ENCODE measurements at regions not wholly inside any gene's neighbourhood (a gene's known extent, or its start where the extent isn't known, plus 50 kb on each side); places are given as distances from the start of the nearest gene placed in this dataset.

DNA sequence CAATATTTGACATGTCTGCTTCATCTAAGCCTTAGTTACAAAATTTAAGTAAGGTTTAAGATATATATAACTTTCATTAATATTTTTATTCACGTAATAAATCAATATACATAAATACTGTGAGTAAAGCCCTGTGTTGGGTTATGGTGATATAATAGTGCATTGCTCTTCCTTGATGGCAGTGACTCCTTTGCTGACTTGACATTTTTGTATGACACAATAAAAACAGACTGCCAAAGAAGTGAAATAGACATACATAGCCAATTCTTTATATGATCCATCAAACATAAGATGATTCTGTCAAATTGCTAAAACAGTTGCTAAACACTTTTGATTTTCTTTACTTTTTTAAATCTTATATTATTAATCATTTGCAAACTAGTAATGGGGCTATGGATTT, 1518.2 kb downstream of the EFNA5 start:
- Histone ChIP-seq H3K4me2 (ENCODE audit: low read length) (no peak overlapping the region), H3K36me3 (ENCODE audit: insufficient read depth, low read length) (no peaks in the 10 kb centered on the region), H3K4me1 (ENCODE audit: control insufficient read depth, insufficient read depth, low read length) (no peaks in the 10 kb centered on the region), H3K9ac (ENCODE audit: low read depth, low read length) (no peak overlapping the region), H3K4me3 (ENCODE audit: low read length) (no peak overlapping the region), H3K9me3 (replicated peaks; ENCODE audit: low read length) (no peaks in the 10 kb centered on the region), H3K27me3 (ENCODE audit: control insufficient read depth, insufficient read depth, low read length) (no peaks in the 10 kb centered on the region)

- Histone ChIP-seq H3K36me3 (ENCODE audit: insufficient read depth, low read length) (no peaks in the 10 kb centered on the region), H3K27me3 (ENCODE audit: control insufficient read depth, insufficient read depth, low read length) (no peaks in the 10 kb centered on the region), H3K9me3 (replicated peaks; ENCODE audit: low read length) (no peaks in the 10 kb centered on the region), H3K9ac (ENCODE audit: low read depth, low read length) (no peak overlapping the region), H3K4me1 (ENCODE audit: control insufficient read depth, insufficient read depth, low read length) (no peaks in the 10 kb centered on the region), H3K4me3 (ENCODE audit: low read length) (no peak overlapping the region), H3K4me2 (ENCODE audit: low read length) (no peak overlapping the region)
These were observed 1528.6 kb downstream of the EFNA5 start for GRCh38 chr5:106142116-106142515.

DNA sequence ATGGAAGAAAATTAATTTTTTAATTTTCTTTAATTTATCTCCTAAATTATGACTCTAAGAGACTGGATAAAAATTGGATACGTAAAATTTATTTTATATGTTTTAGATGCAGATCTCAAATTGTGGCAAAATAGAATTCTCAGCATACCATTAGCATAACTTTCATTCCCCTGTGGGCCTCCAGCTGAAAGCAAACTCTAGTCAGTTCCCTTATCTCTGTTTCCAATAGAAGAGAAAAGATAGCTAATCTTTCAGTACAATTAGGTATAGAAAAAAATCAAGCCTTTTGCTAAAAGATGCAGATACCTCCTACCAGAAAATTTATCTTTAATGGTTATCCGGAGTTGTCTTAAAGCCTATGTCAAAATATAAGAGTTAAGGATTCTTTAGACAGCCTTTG, 1530.6 kb downstream of the EFNA5 start:
- Histone ChIP-seq H3K4me2 (ENCODE audit: low read length) (no peak overlapping the region), H3K4me3 (ENCODE audit: low read length) (no peak overlapping the region), H3K4me1 (ENCODE audit: control insufficient read depth, insufficient read depth, low read length) (no peaks in the 10 kb centered on the region), H3K36me3 (ENCODE audit: insufficient read depth, low read length) (no peaks in the 10 kb centered on the region), H3K9me3 (replicated peaks; ENCODE audit: low read length) (no peaks in the 10 kb centered on the region), H3K9ac (ENCODE audit: low read depth, low read length) (no peak overlapping the region), H3K27me3 (ENCODE audit: control insufficient read depth, insufficient read depth, low read length) (no peaks in the 10 kb centered on the region)

- Histone ChIP-seq H3K27me3 (ENCODE audit: control insufficient read depth, insufficient read depth, low read length) (no peaks in the 10 kb centered on the region), H3K36me3 (ENCODE audit: insufficient read depth, low read length) (no peaks in the 10 kb centered on the region), H3K4me2 (ENCODE audit: low read length) (no peak overlapping the region), H3K9ac (ENCODE audit: low read depth, low read length) (no peak overlapping the region), H3K9me3 (replicated peaks; ENCODE audit: low read length) (no peaks in the 10 kb centered on the region), H3K4me3 (ENCODE audit: low read length) (no peak overlapping the region), H3K4me1 (ENCODE audit: control insufficient read depth, insufficient read depth, low read length) (no peaks in the 10 kb centered on the region)
These were observed 1534.7 kb downstream of the EFNA5 start for GRCh38 chr5:106136061-106136460.

GRCh38 chr5:106135473-106135872, 1535.3 kb downstream of the EFNA5 start:
- Histone ChIP-seq H3K9me3 (replicated peaks; ENCODE audit: low read length) (no peaks in the 10 kb centered on the region), H3K36me3 (ENCODE audit: insufficient read depth, low read length) (no peaks in the 10 kb centered on the region), H3K4me1 (ENCODE audit: control insufficient read depth, insufficient read depth, low read length) (no peaks in the 10 kb centered on the region), H3K4me3 (ENCODE audit: low read length) (no peak overlapping the region), H3K9ac (ENCODE audit: low read depth, low read length) (no peak overlapping the region), H3K27me3 (ENCODE audit: control insufficient read depth, insufficient read depth, low read length) (no peaks in the 10 kb centered on the region), H3K4me2 (ENCODE audit: low read length) (no peak overlapping the region)

DNA sequence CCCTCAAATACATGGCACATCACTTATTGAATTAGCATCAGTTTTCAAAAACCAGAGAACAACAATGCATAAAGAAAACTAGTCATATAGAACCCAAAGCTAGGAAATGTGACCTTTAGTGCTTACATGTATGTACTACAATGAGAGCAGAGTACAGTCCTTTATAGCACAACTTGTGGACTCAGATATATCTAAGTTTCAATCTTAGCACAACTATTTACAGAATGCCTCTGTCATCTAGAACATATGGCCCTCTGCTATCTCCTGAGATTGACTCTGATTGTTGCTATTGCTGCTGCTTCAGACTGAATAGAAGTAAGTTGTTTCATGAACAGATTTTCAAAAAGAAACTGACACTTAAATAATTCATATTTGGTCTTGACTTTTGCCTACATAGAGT, 1536.2 kb downstream of the EFNA5 start:
- H3K4me3 ChIP-seq (ENCODE audit: low read length) = no peak overlapping the region
- H3K4me2 ChIP-seq (ENCODE audit: low read length) = no peak overlapping the region
- H3K36me3 ChIP-seq (ENCODE audit: insufficient read depth, low read length) = no peaks in the 10 kb centered on the region
- H3K9me3 ChIP-seq (replicated peaks; ENCODE audit: low read length) = no peaks in the 10 kb centered on the region
- H3K9ac ChIP-seq (ENCODE audit: low read depth, low read length) = no peak overlapping the region
- no peaks in the 10 kb centered on the region for H3K27me3 ChIP-seq (ENCODE audit: control insufficient read depth, insufficient read depth, low read length)
- no peaks in the 10 kb centered on the region for H3K4me1 ChIP-seq (ENCODE audit: control insufficient read depth, insufficient read depth, low read length)

DNA sequence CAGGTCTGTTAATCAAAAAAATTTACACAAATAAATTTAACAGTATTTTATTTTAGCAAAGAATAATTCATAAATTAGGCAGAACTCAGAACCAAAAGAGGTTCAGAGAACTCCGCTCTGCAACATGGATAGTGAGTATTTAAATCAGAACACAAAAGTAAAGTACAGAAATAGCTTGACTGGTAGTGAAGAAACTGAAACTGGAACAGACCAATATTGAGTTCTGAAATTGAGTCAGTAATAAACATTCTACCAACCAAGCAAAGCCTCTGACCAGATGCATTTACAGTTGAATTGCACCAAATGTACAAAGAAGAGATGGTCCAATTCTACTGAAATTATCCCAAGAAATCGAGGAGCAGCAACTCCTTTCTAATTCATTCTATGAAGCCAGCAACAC, 1542.8 kb downstream of the EFNA5 start:
- Histone ChIP-seq H3K9ac (ENCODE audit: low read depth, low read length) (no peak overlapping the region), H3K4me1 (ENCODE audit: control insufficient read depth, insufficient read depth, low read length) (no peaks in the 10 kb centered on the region), H3K36me3 (ENCODE audit: insufficient read depth, low read length) (no peaks in the 10 kb centered on the region), H3K9me3 (replicated peaks; ENCODE audit: low read length) (no peaks in the 10 kb centered on the region), H3K4me2 (ENCODE audit: low read length) (no peak overlapping the region), H3K27me3 (ENCODE audit: control insufficient read depth, insufficient read depth, low read length) (no peaks in the 10 kb centered on the region), H3K4me3 (ENCODE audit: low read length) (no peak overlapping the region)

GRCh38 chr5:106127341-106127781, 1543.4 kb downstream of the EFNA5 start:
- Histone ChIP-seq H3K4me1 (ENCODE audit: control insufficient read depth, insufficient read depth, low read length) (no peaks in the 10 kb centered on the region), H3K36me3 (ENCODE audit: insufficient read depth, low read length) (no peaks in the 10 kb centered on the region), H3K9me3 (replicated peaks; ENCODE audit: low read length) (no peaks in the 10 kb centered on the region), H3K27me3 (ENCODE audit: control insufficient read depth, insufficient read depth, low read length) (no peaks in the 10 kb centered on the region), H3K4me3 (ENCODE audit: low read length) (no peak overlapping the region), H3K4me2 (ENCODE audit: low read length) (no peak overlapping the region), H3K9ac (ENCODE audit: low read depth, low read length) (no peak overlapping the region)

DNA sequence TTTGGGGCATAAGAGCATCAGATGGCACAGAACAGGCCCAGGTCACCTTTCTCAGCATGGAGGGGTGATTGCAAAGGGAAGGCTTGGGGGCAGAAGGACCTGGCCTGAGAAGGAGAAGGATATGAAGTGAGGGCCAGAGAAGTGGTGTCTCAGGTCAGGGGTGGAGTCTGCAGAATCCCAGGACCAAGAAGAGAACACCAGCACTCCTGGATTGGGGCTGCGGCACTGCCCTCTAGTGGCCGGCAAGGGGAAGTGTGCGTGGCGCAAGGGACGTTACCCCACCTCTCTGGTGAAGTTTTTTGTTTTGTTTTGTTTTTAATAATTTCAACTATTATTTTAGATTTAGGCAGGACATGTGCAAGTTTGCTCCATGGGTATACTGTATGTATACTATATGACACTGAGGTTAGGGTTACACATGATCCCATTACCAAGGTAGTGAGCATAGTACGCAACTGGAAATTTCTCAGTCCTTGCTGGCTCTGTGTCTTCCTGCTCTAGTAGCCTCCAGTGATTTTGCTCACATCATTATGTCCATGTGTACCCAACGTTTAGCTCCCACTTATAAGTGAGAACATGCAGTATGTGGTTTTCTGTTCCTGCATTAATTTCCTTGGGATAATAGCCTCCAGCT, 1548.6 kb downstream of the EFNA5 start:
- Histone ChIP-seq H3K4me1 (ENCODE audit: control insufficient read depth, insufficient read depth, low read length) (no peaks in the 10 kb centered on the region), H3K36me3 (ENCODE audit: insufficient read depth, low read length) (no peaks in the 10 kb centered on the region), H3K9me3 (replicated peaks; ENCODE audit: low read length) (no peaks in the 10 kb centered on the region), H3K27me3 (ENCODE audit: control insufficient read depth, insufficient read depth, low read length) (no peaks in the 10 kb centered on the region), H3K4me3 (ENCODE audit: low read length) (no peak overlapping the region), H3K9ac (ENCODE audit: low read depth, low read length) (no peak overlapping the region), H3K4me2 (ENCODE audit: low read length) (no peak overlapping the region)

- Histone ChIP-seq H3K9me3 (replicated peaks; ENCODE audit: low read length) (no peaks in the 10 kb centered on the region), H3K27me3 (ENCODE audit: control insufficient read depth, insufficient read depth, low read length) (no peaks in the 10 kb centered on the region), H3K36me3 (ENCODE audit: insufficient read depth, low read length) (no peaks in the 10 kb centered on the region), H3K4me3 (ENCODE audit: low read length) (no peak overlapping the region), H3K4me2 (ENCODE audit: low read length) (no peak overlapping the region), H3K9ac (ENCODE audit: low read depth, low read length) (no peak overlapping the region), H3K4me1 (ENCODE audit: control insufficient read depth, insufficient read depth, low read length) (no peaks in the 10 kb centered on the region)
These were observed 1554.1 kb downstream of the EFNA5 start for GRCh38 chr5:106116682-106117081.

GRCh38 chr5:106113922-106114321, 1556.8 kb downstream of the EFNA5 start:
- H3K9me3 ChIP-seq (replicated peaks; ENCODE audit: low read length) = no peaks in the 10 kb centered on the region
- H3K4me1 ChIP-seq (ENCODE audit: control insufficient read depth, insufficient read depth, low read length) = no peaks in the 10 kb centered on the region

GRCh38 chr5:106106384-106106783, 1564.4 kb downstream of the EFNA5 start:
- Histone ChIP-seq H3K27me3 (ENCODE audit: control insufficient read depth, insufficient read depth, low read length) (no peaks in the 10 kb centered on the region), H3K4me1 (ENCODE audit: control insufficient read depth, insufficient read depth, low read length) (no peaks in the 10 kb centered on the region), H3K9me3 (replicated peaks; ENCODE audit: low read length) (no peaks in the 10 kb centered on the region), H3K36me3 (ENCODE audit: insufficient read depth, low read length) (no peaks in the 10 kb centered on the region), H3K4me2 (ENCODE audit: low read length) (no peak overlapping the region), H3K4me3 (ENCODE audit: low read length) (no peak overlapping the region), H3K9ac (ENCODE audit: low read depth, low read length) (no peak overlapping the region)

More at GRCh38 chr5:106113922-106114321, 1556.8 kb downstream of the EFNA5 start:
- Histone ChIP-seq H3K4me2 (ENCODE audit: low read length) (no peak overlapping the region), H3K9ac (ENCODE audit: low read depth, low read length) (no peak overlapping the region), H3K4me3 (ENCODE audit: low read length) (no peak overlapping the region), H3K36me3 (ENCODE audit: insufficient read depth, low read length) (no peaks in the 10 kb centered on the region), H3K27me3 (ENCODE audit: control insufficient read depth, insufficient read depth, low read length) (no peaks in the 10 kb centered on the region)

Measured in skeletal muscle satellite cell (primary cell).